ENCODE measurements at regions not wholly inside any gene's neighbourhood (a gene's known extent, or its start where the extent isn't known, plus 50 kb on each side); places are given as distances from the start of the nearest gene placed in this dataset.

- TF ChIP-seq, protein P1, sequence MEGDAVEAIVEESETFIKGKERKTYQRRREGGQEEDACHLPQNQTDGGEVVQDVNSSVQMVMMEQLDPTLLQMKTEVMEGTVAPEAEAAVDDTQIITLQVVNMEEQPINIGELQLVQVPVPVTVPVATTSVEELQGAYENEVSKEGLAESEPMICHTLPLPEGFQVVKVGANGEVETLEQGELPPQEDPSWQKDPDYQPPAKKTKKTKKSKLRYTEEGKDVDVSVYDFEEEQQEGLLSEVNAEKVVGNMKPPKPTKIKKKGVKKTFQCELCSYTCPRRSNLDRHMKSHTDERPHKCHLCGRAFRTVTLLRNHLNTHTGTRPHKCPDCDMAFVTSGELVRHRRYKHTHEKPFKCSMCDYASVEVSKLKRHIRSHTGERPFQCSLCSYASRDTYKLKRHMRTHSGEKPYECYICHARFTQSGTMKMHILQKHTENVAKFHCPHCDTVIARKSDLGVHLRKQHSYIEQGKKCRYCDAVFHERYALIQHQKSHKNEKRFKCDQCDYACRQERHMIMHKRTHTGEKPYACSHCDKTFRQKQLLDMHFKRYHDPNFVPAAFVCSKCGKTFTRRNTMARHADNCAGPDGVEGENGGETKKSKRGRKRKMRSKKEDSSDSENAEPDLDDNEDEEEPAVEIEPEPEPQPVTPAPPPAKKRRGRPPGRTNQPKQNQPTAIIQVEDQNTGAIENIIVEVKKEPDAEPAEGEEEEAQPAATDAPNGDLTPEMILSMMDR (IDR thresholded peaks at IDR 0.05): no peak
- TF ChIP-seq POLR2A (IDR thresholded peaks at IDR 0.05): no peak
These were observed 337.1 kb upstream of the USP15 start for GRCh38 chr12:61923152-61923551.
